H1 (cell line): ENCODE measurements at regions not wholly inside any gene's neighbourhood (a gene's known extent, or its start where the extent isn't known, plus 50 kb on each side); places are given as distances from the start of the nearest gene placed in this dataset.

ENCODE experiments used
- JUN ChIP-seq: IDR thresholded peaks from 2 replicates; pipeline ENCODE4 v1.6.1; 2011; ENCODE audit warnings: low read depth, mild to moderate bottlenecking, improper control_type of control experiment, low read length
- POLR2A ChIP-seq, 2 experiments: IDR thresholded peaks; 1 replicate in 1 of 2; 2 replicates in 1 of 2; pipeline ENCODE4 v1.6.1; 2011; ENCODE audit warnings: low read depth in 2 of 2, low read length in 2 of 2, mild to moderate bottlenecking in 2 of 2; ENCODE audit errors: control extremely low read depth in 1 of 2
- RFX5 ChIP-seq: IDR thresholded peaks from 2 replicates; pipeline ENCODE4 v1.6.1; 2011; ENCODE audit warnings: low read depth, low read length, improper control_type of control experiment, borderline replicate concordance
- RXRA ChIP-seq: IDR thresholded peaks from 2 replicates; pipeline ENCODE4 v1.6.1; 2011; ENCODE audit warnings: low read depth, mild to moderate bottlenecking, low read length, moderate library complexity; ENCODE audit not compliant: insufficient read depth
- SUZ12 ChIP-seq: fragments of 200-600 bp; sonication (generic); IDR thresholded peaks from 2 replicates; pipeline ENCODE4 v1.6.1; 2012; ENCODE audit warnings: mild to moderate bottlenecking, inconsistent platforms, low read length, moderate library complexity, mixed read lengths
- TF ChIP-seq, protein P1 (sequence below), 3 experiments: IDR thresholded peaks; 1 replicate in 2 of 3; 2 replicates in 1 of 3; pipeline versions ENCODE4 v1.5.1 to v1.6.1; 2011; ENCODE audit warnings: low read length in 3 of 3, mild to moderate bottlenecking in 3 of 3, inconsistent platforms in 2 of 3, low read depth in 1 of 3, moderate library complexity in 1 of 3; ENCODE audit not compliant: insufficient read depth in 1 of 3; ENCODE audit errors: control extremely low read depth in 1 of 3

- TF ChIP-seq RXRA, result no peak
- TF ChIP-seq, protein P1, sequence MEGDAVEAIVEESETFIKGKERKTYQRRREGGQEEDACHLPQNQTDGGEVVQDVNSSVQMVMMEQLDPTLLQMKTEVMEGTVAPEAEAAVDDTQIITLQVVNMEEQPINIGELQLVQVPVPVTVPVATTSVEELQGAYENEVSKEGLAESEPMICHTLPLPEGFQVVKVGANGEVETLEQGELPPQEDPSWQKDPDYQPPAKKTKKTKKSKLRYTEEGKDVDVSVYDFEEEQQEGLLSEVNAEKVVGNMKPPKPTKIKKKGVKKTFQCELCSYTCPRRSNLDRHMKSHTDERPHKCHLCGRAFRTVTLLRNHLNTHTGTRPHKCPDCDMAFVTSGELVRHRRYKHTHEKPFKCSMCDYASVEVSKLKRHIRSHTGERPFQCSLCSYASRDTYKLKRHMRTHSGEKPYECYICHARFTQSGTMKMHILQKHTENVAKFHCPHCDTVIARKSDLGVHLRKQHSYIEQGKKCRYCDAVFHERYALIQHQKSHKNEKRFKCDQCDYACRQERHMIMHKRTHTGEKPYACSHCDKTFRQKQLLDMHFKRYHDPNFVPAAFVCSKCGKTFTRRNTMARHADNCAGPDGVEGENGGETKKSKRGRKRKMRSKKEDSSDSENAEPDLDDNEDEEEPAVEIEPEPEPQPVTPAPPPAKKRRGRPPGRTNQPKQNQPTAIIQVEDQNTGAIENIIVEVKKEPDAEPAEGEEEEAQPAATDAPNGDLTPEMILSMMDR (IDR thresholded peaks at IDR 0.05; ENCODE audit: control extremely low read depth in 1 of 3, insufficient read depth in 1 of 3, low read depth in 1 of 3, low read length in 3 of 3), result no peak
- no peak for TF ChIP-seq POLR2A (IDR thresholded peaks at IDR 0.05; ENCODE audit: control extremely low read depth in 1 of 2, low read depth in 2 of 2, low read length in 2 of 2)
- no peak for TF ChIP-seq JUN
- no peak for TF ChIP-seq RFX5
- no peak for TF ChIP-seq SUZ12
Measured at GRCh38 chr10:110378533-110379108, 73.9 kb upstream of the SMNDC1 start.
